ENCODE measurements at regions not wholly inside any gene's neighbourhood (a gene's known extent, or its start where the extent isn't known, plus 50 kb on each side); places are given as distances from the start of the nearest gene placed in this dataset.
"Not testable (repeated sequence)": the region's sequence is repeated elsewhere in the genome, so short reads cannot be mapped to it uniquely, and the experiment has no call there.

GRCh38 chr3:162558016-162558415, 1061.4 kb downstream of the OTOL1 start:
- H3K36me3 ChIP-seq (ENCODE audit: insufficient read depth, low read length), result no peaks in the 10 kb centered on the region
- no peak overlapping the region for H3K9ac ChIP-seq (ENCODE audit: low read depth, low read length)
- H3K9me3 ChIP-seq (ENCODE audit: control insufficient read depth, insufficient read depth, low read length), result no peaks in the 10 kb centered on the region
- no peaks in the 10 kb centered on the region; the same call in 1 of the 2 replicates for H3K4me1 ChIP-seq (ENCODE audit: insufficient read depth, low read length)

- Histone ChIP-seq H3K9me3 (ENCODE audit: control insufficient read depth, insufficient read depth, low read length) (no peaks in the 10 kb centered on the region), H3K4me1 (ENCODE audit: insufficient read depth, low read length) (no peaks in the 10 kb centered on the region), H3K9ac (ENCODE audit: low read depth, low read length) (no peak overlapping the region), H3K36me3 (ENCODE audit: insufficient read depth, low read length) (no peaks in the 10 kb centered on the region)
Measured at GRCh38 chr3:162568706-162569105, 1072.1 kb downstream of the OTOL1 start.

DNA sequence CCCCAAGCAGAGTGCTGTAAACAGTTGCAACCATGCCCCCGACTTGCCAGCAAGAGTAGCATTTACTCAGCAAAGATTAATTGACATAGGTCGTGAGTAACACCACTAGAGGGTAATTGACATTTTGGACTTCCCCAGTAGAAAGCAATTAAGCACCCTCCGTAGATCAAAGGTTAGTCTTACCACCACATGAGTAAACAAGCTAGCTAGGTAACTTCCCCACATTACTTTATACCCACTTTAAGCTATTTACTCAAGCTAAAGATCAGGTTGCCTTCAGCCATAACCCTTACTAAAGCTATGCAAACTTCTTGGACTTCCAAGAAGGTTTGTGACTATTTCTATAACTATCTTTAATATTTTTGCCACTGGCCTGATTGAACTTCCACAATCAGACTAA, 1072.7 kb downstream of the OTOL1 start:
- Histone ChIP-seq H3K9me3 (ENCODE audit: control insufficient read depth, insufficient read depth, low read length) (no peaks in the 10 kb centered on the region), H3K4me1 (ENCODE audit: insufficient read depth, low read length) (no peaks in the 10 kb centered on the region), H3K36me3 (ENCODE audit: insufficient read depth, low read length) (no peaks in the 10 kb centered on the region), H3K9ac (ENCODE audit: low read depth, low read length) (no peak overlapping the region)

- H3K9me3 ChIP-seq (ENCODE audit: control insufficient read depth, insufficient read depth, low read length), result no peaks in the 10 kb centered on the region
- no peak overlapping the region for H3K9ac ChIP-seq (ENCODE audit: low read depth, low read length)
- H3K36me3 ChIP-seq (ENCODE audit: insufficient read depth, low read length), result no peaks in the 10 kb centered on the region
Measured at GRCh38 chr3:162584986-162585385, 1088.4 kb downstream of the OTOL1 start.

DNA sequence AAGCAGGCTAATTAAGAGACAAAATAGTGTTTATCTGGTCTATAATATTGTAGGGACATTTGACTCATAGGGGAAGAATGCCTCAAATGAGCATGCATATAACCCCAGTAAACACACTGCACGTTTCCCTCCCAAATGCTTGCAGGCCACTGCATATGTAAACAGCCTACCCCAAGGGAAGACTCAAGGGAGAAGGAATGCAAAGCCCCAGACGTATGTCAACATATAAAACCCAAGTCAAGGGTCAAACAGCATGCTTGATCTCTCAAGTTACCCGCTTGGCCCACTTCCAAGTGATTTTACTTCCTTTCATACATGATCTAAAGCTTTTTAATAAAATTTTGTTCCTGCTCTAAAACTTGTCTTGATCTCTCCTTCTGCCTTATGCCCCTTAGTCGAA, 1090.0 kb downstream of the OTOL1 start:
- H3K9me3 ChIP-seq (ENCODE audit: control insufficient read depth, insufficient read depth, low read length), result no peaks in the 10 kb centered on the region
- H3K4me1 ChIP-seq (ENCODE audit: insufficient read depth, low read length), result no peaks in the 10 kb centered on the region
- H3K9ac ChIP-seq (ENCODE audit: low read depth, low read length), result no peak overlapping the region
- no peaks in the 10 kb centered on the region for H3K36me3 ChIP-seq (ENCODE audit: insufficient read depth, low read length)

More at GRCh38 chr3:162584986-162585385, 1088.4 kb downstream of the OTOL1 start:
- H3K4me1 ChIP-seq (ENCODE audit: insufficient read depth, low read length), result no peaks in the 10 kb centered on the region

GRCh38 chr3:162597226-162597625, 1100.6 kb downstream of the OTOL1 start:
- Histone ChIP-seq H3K9ac (ENCODE audit: low read depth, low read length) (no peak overlapping the region), H3K4me1 (ENCODE audit: insufficient read depth, low read length) (no peaks in the 10 kb centered on the region; the same call in 1 of the 2 replicates), H3K36me3 (ENCODE audit: insufficient read depth, low read length) (no peaks in the 10 kb centered on the region), H3K9me3 (ENCODE audit: control insufficient read depth, insufficient read depth, low read length) (peaks cover 9% of the 10 kb centered on the region)

- H3K4me1 ChIP-seq (ENCODE audit: insufficient read depth, low read length); H3K9ac ChIP-seq (ENCODE audit: low read depth, low read length); H3K36me3 ChIP-seq (ENCODE audit: insufficient read depth, low read length): not testable (repeated sequence)
- H3K9me3 ChIP-seq (ENCODE audit: control insufficient read depth, insufficient read depth, low read length), result peaks cover 12% of the 10 kb centered on the region
Measured at GRCh38 chr3:162598500-162598899, 1101.9 kb downstream of the OTOL1 start.

GRCh38 chr3:162599742-162600141, 1103.1 kb downstream of the OTOL1 start:
- peaks cover 12% of the 10 kb centered on the region for H3K9me3 ChIP-seq (ENCODE audit: control insufficient read depth, insufficient read depth, low read length)
- not testable (repeated sequence) for H3K36me3 ChIP-seq (ENCODE audit: insufficient read depth, low read length); H3K4me1 ChIP-seq (ENCODE audit: insufficient read depth, low read length); H3K9ac ChIP-seq (ENCODE audit: low read depth, low read length)

GRCh38 chr3:162601101-162601670, 1104.6 kb downstream of the OTOL1 start:
- Histone ChIP-seq H3K9me3 (ENCODE audit: control insufficient read depth, insufficient read depth, low read length) (peaks cover 17% of the 10 kb centered on the region), H3K4me1 (ENCODE audit: insufficient read depth, low read length) (no peaks in the 10 kb centered on the region; the same call in 1 of the 2 replicates), H3K9ac (ENCODE audit: low read depth, low read length) (no peak overlapping the region), H3K36me3 (ENCODE audit: insufficient read depth, low read length) (no peaks in the 10 kb centered on the region)

- no peak overlapping the region for H3K9ac ChIP-seq (ENCODE audit: low read depth, low read length)
- H3K4me1 ChIP-seq (ENCODE audit: insufficient read depth, low read length), result no peaks in the 10 kb centered on the region; the same call in 1 of the 2 replicates
- H3K9me3 ChIP-seq (ENCODE audit: control insufficient read depth, insufficient read depth, low read length), result peaks cover 23% of the 10 kb centered on the region
Measured at GRCh38 chr3:162602619-162603018, 1106.0 kb downstream of the OTOL1 start.

DNA sequence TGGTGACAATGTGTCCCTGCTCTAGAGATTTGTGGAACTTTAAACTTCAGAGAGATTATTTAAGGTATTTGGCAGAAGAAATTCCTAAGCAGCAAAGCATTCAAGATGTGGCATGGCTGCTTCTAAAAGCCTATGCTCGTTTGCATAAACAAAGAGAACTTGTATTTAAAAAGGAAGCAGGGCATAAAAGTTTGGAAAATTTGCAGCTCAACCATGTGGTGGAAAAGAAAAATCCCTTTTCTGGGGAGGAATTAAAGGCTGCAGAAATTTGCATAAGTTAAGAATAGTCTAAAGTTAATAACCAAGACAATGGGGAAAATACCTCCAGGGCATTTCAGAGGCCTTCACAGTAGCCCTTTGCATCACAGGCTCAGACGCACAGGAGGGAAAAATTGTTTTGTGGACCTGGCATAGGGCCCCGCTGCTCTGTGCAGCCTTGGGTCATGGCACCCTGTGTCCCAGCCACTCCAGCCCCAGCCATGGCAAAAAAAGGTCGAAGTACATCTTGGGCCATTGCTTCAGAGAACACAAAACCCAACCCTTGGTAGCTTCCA, 1109.1 kb downstream of the OTOL1 start:
- Histone ChIP-seq H3K36me3 (ENCODE audit: insufficient read depth, low read length) (no peaks in the 10 kb centered on the region), H3K4me1 (ENCODE audit: insufficient read depth, low read length) (peaks cover 5% of the 10 kb centered on the region; the same call in 1 of the 2 replicates), H3K9me3 (ENCODE audit: control insufficient read depth, insufficient read depth, low read length) (peaks cover 15% of the 10 kb centered on the region), H3K9ac (ENCODE audit: low read depth, low read length) (no peak overlapping the region)

More at GRCh38 chr3:162602619-162603018, 1106.0 kb downstream of the OTOL1 start:
- no peaks in the 10 kb centered on the region for H3K36me3 ChIP-seq (ENCODE audit: insufficient read depth, low read length)

- H3K9ac ChIP-seq (ENCODE audit: low read depth, low read length), result no peak overlapping the region
- no peaks in the 10 kb centered on the region for H3K36me3 ChIP-seq (ENCODE audit: insufficient read depth, low read length)
- peaks cover 5% of the 10 kb centered on the region; the same call in 1 of the 2 replicates for H3K4me1 ChIP-seq (ENCODE audit: insufficient read depth, low read length)
- H3K9me3 ChIP-seq (ENCODE audit: control insufficient read depth, insufficient read depth, low read length), result peaks cover 15% of the 10 kb centered on the region
Measured at GRCh38 chr3:162610261-162610660, 1113.7 kb downstream of the OTOL1 start.

DNA sequence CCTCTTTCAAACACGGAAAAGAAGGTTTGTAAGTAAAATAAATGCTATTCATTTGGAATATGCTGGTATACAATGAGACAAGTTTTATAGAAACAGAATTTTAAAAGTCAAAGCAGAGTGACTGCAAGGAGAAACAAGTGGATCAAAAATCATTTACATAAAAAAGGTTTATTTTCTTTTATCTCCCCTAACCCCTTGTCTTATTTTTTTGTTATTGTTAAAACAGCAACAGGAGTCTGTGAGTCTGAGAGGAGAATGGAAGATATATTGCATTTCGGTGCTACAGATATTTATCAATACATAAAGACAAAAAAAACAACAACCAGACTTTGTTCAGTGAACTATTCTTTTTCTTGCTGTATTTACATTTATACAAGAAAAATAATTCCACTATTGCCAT, 1116.4 kb downstream of the OTOL1 start:
- Histone ChIP-seq H3K9me3 (ENCODE audit: control insufficient read depth, insufficient read depth, low read length) (peaks cover 3% of the 10 kb centered on the region), H3K4me1 (ENCODE audit: insufficient read depth, low read length) (peaks cover 5% of the 10 kb centered on the region; the same call in 1 of the 2 replicates), H3K9ac (ENCODE audit: low read depth, low read length) (no peak overlapping the region), H3K36me3 (ENCODE audit: insufficient read depth, low read length) (no peaks in the 10 kb centered on the region)

- H3K9me3 ChIP-seq (ENCODE audit: control insufficient read depth, insufficient read depth, low read length), result peaks cover 5% of the 10 kb centered on the region; the same call in 1 of the 2 replicates
- H3K9ac ChIP-seq (ENCODE audit: low read depth, low read length), result no peak overlapping the region
- no peaks in the 10 kb centered on the region for H3K36me3 ChIP-seq (ENCODE audit: insufficient read depth, low read length)
- peaks cover 6% of the 10 kb centered on the region; the same call in 1 of the 2 replicates for H3K4me1 ChIP-seq (ENCODE audit: insufficient read depth, low read length)
Measured at GRCh38 chr3:162626172-162626571, 1129.6 kb downstream of the OTOL1 start.

GRCh38 chr3:162628531-162628930, 1131.9 kb downstream of the OTOL1 start:
- peaks cover 6% of the 10 kb centered on the region; the same call in 1 of the 2 replicates for H3K4me1 ChIP-seq (ENCODE audit: insufficient read depth, low read length)
- no peaks in the 10 kb centered on the region for H3K36me3 ChIP-seq (ENCODE audit: insufficient read depth, low read length)
- no peaks in the 10 kb centered on the region for H3K9me3 ChIP-seq (ENCODE audit: control insufficient read depth, insufficient read depth, low read length)
- no peak overlapping the region for H3K9ac ChIP-seq (ENCODE audit: low read depth, low read length)
